RWPE2 (cell line): ENCODE measurements at regions not wholly inside any gene's neighbourhood (a gene's known extent, or its start where the extent isn't known, plus 50 kb on each side); places are given as distances from the start of the nearest gene placed in this dataset.

ENCODE experiments used
- ATAC-seq: fragments of 200-7000 bp; cut with Tn5 transposase; 3 replicates; pipeline ENCODE4 v1.9.1; 2021; ENCODE audit warnings: low read depth
- DNase-seq: peaks from one replicate; pipeline ENCODE4 v3.0.0-alpha.2; 2020; ENCODE audit warnings: low spot score
- H3K27ac ChIP-seq: fragments of 450-650 bp; 2 replicates; pipeline ENCODE4 v1.5.1; 2017; ENCODE audit warnings: mild to moderate bottlenecking; ENCODE audit not compliant: poor library complexity, severe bottlenecking
- H3K27me3 ChIP-seq: fragments of 250-450 bp; sonication (Bioruptor Pico); 2 replicates; pipeline ENCODE4 v1.5.1; 2021; ENCODE audit warnings: mild to moderate bottlenecking, moderate library complexity; ENCODE audit not compliant: insufficient read depth, poor library complexity, severe bottlenecking
- H3K36me3 ChIP-seq: fragments of 250-450 bp; sonication (Bioruptor Pico); 2 replicates; pipeline ENCODE4 v1.5.1; 2020; ENCODE audit warnings: low read depth, mild to moderate bottlenecking, moderate library complexity
- H3K4me1 ChIP-seq: fragments of 250-450 bp; sonication (Bioruptor Pico); 2 replicates; pipeline ENCODE4 v1.5.1; 2021; ENCODE audit warnings: mild to moderate bottlenecking, moderate library complexity; ENCODE audit not compliant: insufficient read depth, poor library complexity, severe bottlenecking
- H3K4me3 ChIP-seq: fragments of 250-450 bp; sonication (Bioruptor Pico); 2 replicates; pipeline ENCODE4 v1.5.1; 2021; ENCODE audit warnings: mild to moderate bottlenecking, moderate library complexity; ENCODE audit not compliant: severe bottlenecking
- H3K9me3 ChIP-seq: fragments of 250-450 bp; sonication (Bioruptor Pico); 2 replicates; pipeline ENCODE4 v1.5.1; 2021; ENCODE audit warnings: mild to moderate bottlenecking, moderate library complexity; ENCODE audit not compliant: severe bottlenecking
- CTCF ChIP-seq: fragments of 450-650 bp; IDR thresholded peaks from one replicate; pipeline ENCODE4 v1.5.1; 2017; ENCODE audit warnings: mild to moderate bottlenecking, moderate library complexity; ENCODE audit not compliant: poor library complexity, severe bottlenecking

DNA sequence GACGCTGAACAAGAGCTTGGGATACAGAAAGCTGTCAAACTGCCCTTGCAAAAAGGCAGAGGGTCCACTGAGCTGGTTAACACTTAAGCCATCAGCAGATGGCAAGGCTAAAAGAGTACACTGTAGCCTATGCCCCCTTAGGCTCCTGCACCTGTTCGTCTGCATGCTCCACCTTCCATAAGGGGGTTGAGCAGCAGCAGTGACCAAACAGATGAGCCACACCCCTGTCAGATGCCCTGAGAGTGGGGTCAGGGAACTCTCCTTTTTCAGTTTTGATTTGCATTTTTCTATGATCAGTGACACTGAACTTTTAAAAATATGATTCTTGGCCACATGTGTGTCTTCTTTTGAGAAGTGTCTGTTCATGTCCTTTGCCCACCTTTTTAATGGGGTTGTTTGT is 402.5 kb upstream of the FAM98A start:
- H3K4me1 ChIP-seq = no peaks in the 10 kb centered on the region
- DNase-seq = no peak
- no peak overlapping the region for H3K27ac ChIP-seq
- H3K27me3 ChIP-seq = no peaks in the 10 kb centered on the region
- H3K9me3 ChIP-seq = no peaks in the 10 kb centered on the region
- no peak for ATAC-seq
- no peak for TF ChIP-seq CTCF
- H3K4me3 ChIP-seq = no peak overlapping the region
- no peaks in the 10 kb centered on the region for H3K36me3 ChIP-seq

DNA sequence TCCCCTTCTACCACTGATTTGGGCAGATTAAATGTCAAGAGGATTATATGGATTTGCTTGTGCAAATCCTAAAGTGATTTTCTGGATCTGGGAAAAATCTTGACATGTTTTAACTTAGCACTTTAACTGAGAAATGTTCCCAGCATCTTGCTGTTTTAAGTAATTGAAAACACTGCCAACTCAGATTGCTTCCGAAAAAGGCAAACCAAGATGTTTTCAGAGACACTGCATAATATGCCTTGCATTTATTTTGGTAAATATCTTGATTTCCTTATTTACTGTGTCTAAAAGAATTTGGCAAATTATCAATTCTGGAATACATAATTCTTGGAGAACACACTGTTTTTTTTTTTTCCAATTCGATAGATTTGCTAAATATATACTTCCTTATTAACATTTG is 385.0 kb upstream of the FAM98A start:
- Histone ChIP-seq H3K36me3 (no peaks in the 10 kb centered on the region), H3K27ac (no peak overlapping the region), H3K9me3 (no peaks in the 10 kb centered on the region), H3K27me3 (no peaks in the 10 kb centered on the region), H3K4me3 (no peak overlapping the region), H3K4me1 (no peaks in the 10 kb centered on the region)
- TF ChIP-seq CTCF = no peak
- ATAC-seq = no peak
- DNase-seq = no peak

DNA sequence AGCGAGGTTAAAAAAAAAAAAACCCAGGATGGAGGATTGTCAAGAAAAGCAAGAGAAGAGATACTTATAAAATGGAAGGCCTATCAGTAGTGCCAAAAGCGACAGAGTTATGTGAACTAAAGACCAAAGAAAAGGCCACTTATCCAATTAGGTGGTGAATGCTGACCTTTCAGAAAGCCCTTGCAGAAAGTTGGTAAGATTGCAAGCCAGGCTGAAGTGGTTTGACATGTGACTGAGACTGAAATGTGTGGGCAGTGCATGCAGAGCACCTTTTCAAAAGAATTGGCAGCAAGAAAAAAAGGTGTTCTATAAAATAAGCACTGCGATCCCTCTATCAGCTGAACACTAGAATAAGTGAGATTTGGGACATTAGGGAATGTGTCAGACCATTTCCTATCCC is 379.4 kb upstream of the FAM98A start:
- H3K4me1 ChIP-seq = no peaks in the 10 kb centered on the region
- no peaks in the 10 kb centered on the region for H3K36me3 ChIP-seq
- H3K4me3 ChIP-seq = no peak overlapping the region
- no peak for TF ChIP-seq CTCF
- H3K27ac ChIP-seq = no peak overlapping the region
- no peaks in the 10 kb centered on the region for H3K9me3 ChIP-seq
- DNase-seq (no peak), ATAC-seq (no peak)
- no peaks in the 10 kb centered on the region for H3K27me3 ChIP-seq

DNA sequence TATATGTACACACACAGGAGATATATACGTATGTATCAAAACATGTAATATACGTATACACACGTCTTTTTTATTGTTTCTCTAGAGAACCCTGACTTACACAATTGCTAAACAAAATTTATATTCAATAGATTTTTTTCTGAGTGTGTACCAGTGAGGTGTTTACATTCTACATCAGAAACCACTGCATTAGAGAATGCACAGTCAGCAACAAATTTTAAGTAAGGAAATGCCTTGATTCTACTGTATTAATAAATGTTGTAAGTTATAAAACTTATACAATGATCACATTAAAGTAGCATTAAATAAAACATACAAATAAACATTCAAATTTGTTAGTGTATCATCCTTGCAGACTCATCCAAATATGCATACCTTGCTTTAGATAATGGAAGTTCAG is 376.4 kb upstream of the FAM98A start:
- H3K27me3 ChIP-seq = no peaks in the 10 kb centered on the region
- H3K27ac ChIP-seq = no peak overlapping the region
- H3K9me3 ChIP-seq = no peaks in the 10 kb centered on the region
- DNase-seq = no peak
- H3K4me1 ChIP-seq = no peaks in the 10 kb centered on the region
- ATAC-seq = no peak
- H3K36me3 ChIP-seq = no peaks in the 10 kb centered on the region
- no peak overlapping the region for H3K4me3 ChIP-seq
- TF ChIP-seq CTCF = no peak

GRCh38 chr2:33967103-33967502 is 368.0 kb upstream of the FAM98A start:
- TF ChIP-seq CTCF = no peak
- no peak for ATAC-seq
- DNase-seq = no peak
- Histone ChIP-seq H3K4me1 (no peaks in the 10 kb centered on the region), H3K9me3 (no peaks in the 10 kb centered on the region), H3K27me3 (no peaks in the 10 kb centered on the region), H3K36me3 (no peaks in the 10 kb centered on the region), H3K4me3 (no peak overlapping the region), H3K27ac (no peak overlapping the region)
